PC-3 (cell line): ENCODE measurements at regions not wholly inside any gene's neighbourhood (a gene's known extent, or its start where the extent isn't known, plus 50 kb on each side); places are given as distances from the start of the nearest gene placed in this dataset.
A peak's percentile ranks its signal among the peaks of the same experiment; 100 is the strongest.

Experiments
- ATAC-seq: fragments of 200-7000 bp; cut with Tn5 transposase; 2 replicates; pipeline ENCODE4 v1.9.1; 2020; ENCODE audit warnings: mild to moderate bottlenecking, moderate library complexity
- BruUV-seq: library from RNA; stranded (reverse); fragments of 400-500 nt; replicated peaks from 2 replicates; lab custom pipeline; 2021; lab: Mats Ljungman, UMichigan
- CTCF ChIA-PET: fragments of 300-600 bp; sonication (Branson Sonifier 250); formaldehyde crosslinking; loops from one replicate; lab custom pipeline; 2022; ENCODE audit warnings: antibody characterized with exemption; lab: Charles Lee
- POLR2A ChIA-PET: fragments of 300-600 bp; sonication (Branson Sonifier 250); formaldehyde crosslinking; loops from one replicate; lab custom pipeline; 2022; ENCODE audit warnings: antibody characterized with exemption; ENCODE audit not compliant: unreplicated experiment; lab: Charles Lee
- DNase-seq: peaks from one replicate; pipeline ENCODE4 v3.0.0-alpha.2; 2015
- H2AFZ ChIP-seq: fragments of 300-600 bp; sonication (generic); 2 replicates; pipeline ENCODE4 v1.6.0; 2016; ENCODE audit warnings: antibody characterized with exemption, low read length
- H3F3A ChIP-seq: fragments of 300-600 bp; sonication (generic); one replicate; pipeline ENCODE4 v1.6.0; 2017; ENCODE audit warnings: antibody characterized with exemption, low read length, control low read depth, mild to moderate bottlenecking; ENCODE audit not compliant: unreplicated experiment
- H3K27ac ChIP-seq: fragments of 300-600 bp; sonication (generic); 2 replicates; pipeline ENCODE4 v1.5.1; 2016; ENCODE audit warnings: mild to moderate bottlenecking, low read length
- H3K27me3 ChIP-seq: fragments of 300-600 bp; sonication (generic); 2 replicates; pipeline ENCODE4 v1.6.1; 2016; ENCODE audit warnings: low read length, mixed read lengths
- H3K36me3 ChIP-seq: fragments of 300-600 bp; sonication (generic); 2 replicates; pipeline ENCODE4 v1.6.1; 2016; ENCODE audit warnings: low read depth, mixed run types, low read length, mixed read lengths
- H3K4me1 ChIP-seq: fragments of 300-600 bp; sonication (generic); 2 replicates; pipeline ENCODE4 v1.5.1; 2016; ENCODE audit warnings: low read length; ENCODE audit not compliant: insufficient read depth
- H3K4me2 ChIP-seq: fragments of 300-600 bp; sonication (generic); 2 replicates; pipeline ENCODE4 v1.6.0; 2016; ENCODE audit warnings: low read length
- H3K4me3 ChIP-seq: fragments of 300-600 bp; sonication (generic); 2 replicates; pipeline ENCODE4 v1.5.1; 2016; ENCODE audit warnings: mild to moderate bottlenecking, low read length, mixed read lengths
- H3K79me2 ChIP-seq: fragments of 300-600 bp; sonication (generic); 2 replicates; pipeline ENCODE4 v1.6.1; 2017; ENCODE audit warnings: low read length, mixed read lengths
- H3K9ac ChIP-seq: fragments of 300-600 bp; sonication (generic); 2 replicates; pipeline ENCODE4 v1.6.0; 2016; ENCODE audit warnings: mild to moderate bottlenecking, low read length
- H3K9me2 ChIP-seq: fragments of 300-600 bp; sonication (generic); replicated peaks from 2 replicates; pipeline ENCODE4 v1.6.1; 2016; ENCODE audit warnings: mixed run types, low read length, mixed read lengths
- H3K9me3 ChIP-seq: fragments of 300-600 bp; sonication (generic); 2 replicates; pipeline ENCODE4 v1.6.1; 2016; ENCODE audit warnings: low read length, mixed read lengths
- H4K20me1 ChIP-seq: fragments of 300-600 bp; sonication (generic); 2 replicates; pipeline ENCODE4 v1.6.1; 2016; ENCODE audit warnings: low read length, mixed read lengths
- CTCF ChIP-seq: fragments of 300-600 bp; sonication (generic); conservative IDR thresholded peaks from 2 replicates; pipeline ENCODE4 v1.5.1; 2017; ENCODE audit warnings: antibody characterized with exemption, low read depth, mild to moderate bottlenecking, low read length
- EZH2 ChIP-seq: fragments of 300-600 bp; sonication (generic); IDR thresholded peaks from one replicate; pipeline ENCODE4 v1.6.1; 2017; ENCODE audit warnings: antibody characterized with exemption, mild to moderate bottlenecking, low read length; ENCODE audit not compliant: unreplicated experiment
- EZH2phosphoT487 ChIP-seq: fragments of 300-600 bp; sonication (generic); IDR thresholded peaks from 2 replicates; pipeline ENCODE4 v1.6.1; 2018; ENCODE audit warnings: mild to moderate bottlenecking, antibody characterized with exemption, low read length, borderline replicate concordance
- intact Hi-C: fragments of 100-400 bp; cut with micrococcal nuclease; formaldehyde crosslinking; loops from 2 replicates; pipeline ENCODE4 v1.9.0; 2023

- Histone ChIP-seq H3K79me2 (no peaks in the 10 kb centered on the region), H3K36me3 (no peaks in the 10 kb centered on the region), H4K20me1 (no peaks in the 10 kb centered on the region), H3K9me2 (no peaks in the 10 kb centered on the region), H3K27ac (no peak overlapping the region), H3K9ac (no peak overlapping the region), H3K4me3 (no peak overlapping the region), H3K4me1 (peaks cover 10% of the 10 kb centered on the region), H3K4me2 (no peak overlapping the region), H3K27me3 (no peaks in the 10 kb centered on the region), H3F3A (no peaks in the 10 kb centered on the region), H2AFZ (no peak overlapping the region), H3K9me3 (no peaks in the 10 kb centered on the region)
- POLR2A ChIA-PET: no interaction called here
- CTCF ChIA-PET: no interaction called here
- intact Hi-C loops: no loop called here
- no peak for ATAC-seq
- BruUV-seq: no TSS peak
- no peak for DNase-seq
- TF ChIP-seq EZH2phosphoT487: no peak
- no peak for TF ChIP-seq CTCF
- no peak for TF ChIP-seq EZH2
Observed at GRCh38 chr3:44079916-44080315, 161.8 kb upstream of the TOPAZ1 start.

- DNase-seq: no peak
- Histone ChIP-seq H3K9ac (no peak overlapping the region), H3K9me2 (no peaks in the 10 kb centered on the region), H4K20me1 (no peaks in the 10 kb centered on the region), H3K9me3 (no peaks in the 10 kb centered on the region), H3K27ac (no peak overlapping the region), H3K36me3 (no peaks in the 10 kb centered on the region), H3K4me3 (no peak overlapping the region), H3F3A (no peaks in the 10 kb centered on the region), H3K79me2 (no peaks in the 10 kb centered on the region), H3K27me3 (no peaks in the 10 kb centered on the region), H3K4me1 (peaks cover 10% of the 10 kb centered on the region), H2AFZ (no peak overlapping the region), H3K4me2 (no peak overlapping the region)
- ChIA-PET CTCF (no interaction called here), POLR2A (no interaction called here)
- TF ChIP-seq EZH2: no peak
- no peak for TF ChIP-seq EZH2phosphoT487
- intact Hi-C loops: no loop called here
- BruUV-seq: no TSS peak
- ATAC-seq: no peak
Observed at GRCh38 chr3:44080474-44081072, 161.1 kb upstream of the TOPAZ1 start.

- Histone ChIP-seq H3F3A (no peaks in the 10 kb centered on the region), H3K36me3 (no peaks in the 10 kb centered on the region), H3K79me2 (no peaks in the 10 kb centered on the region), H3K9me2 (no peaks in the 10 kb centered on the region), H4K20me1 (no peaks in the 10 kb centered on the region), H3K9ac (no peak overlapping the region), H3K4me1 (0 out of 2 replicates have a peak, but pooled peaks cover 4% of the 10 kb centered on the region), H3K4me3 (no peak overlapping the region), H3K27ac (no peak overlapping the region), H3K9me3 (no peaks in the 10 kb centered on the region), H3K27me3 (no peaks in the 10 kb centered on the region), H2AFZ (no peak overlapping the region), H3K4me2 (no peak overlapping the region)
- ChIA-PET POLR2A (no interaction called here), CTCF (no interaction called here)
- BruUV-seq: no TSS peak
- TF ChIP-seq EZH2phosphoT487 (no peak), CTCF (no peak), EZH2 (no peak)
- ATAC-seq (no peak), DNase-seq (peak; percentile 22)
- intact Hi-C loops: no loop called here
Observed at GRCh38 chr3:44090036-44090435, 151.7 kb upstream of the TOPAZ1 start.
